Dermis blood vessel endothelial cell (primary cell): ENCODE measurements at regions not wholly inside any gene's neighbourhood (a gene's known extent, or its start where the extent isn't known, plus 50 kb on each side); places are given as distances from the start of the nearest gene placed in this dataset.
"Not testable (repeated sequence)": the region's sequence is repeated elsewhere in the genome, so short reads cannot be mapped to it uniquely, and the experiment has no call there.

Experiments
- DNase-seq: peaks from one replicate; pipeline ENCODE4 v3.0.0; 2010

GRCh38 chr6:27854421-27854820, 57.8 kb downstream of the OR2B2 start:
- DNase-seq = no peak

GRCh38 chr6:27851440-27851839, 60.8 kb downstream of the OR2B2 start:
- no peak for DNase-seq

GRCh38 chr6:27849001-27849400, 63.2 kb downstream of the OR2B2 start:
- DNase-seq = not testable (repeated sequence)

- no peak for DNase-seq
These were observed 64.5 kb downstream of the OR2B2 start for GRCh38 chr6:27847706-27848105.

- DNase-seq = no peak
These were observed 71.6 kb downstream of the OR2B2 start for GRCh38 chr6:27840572-27840971.

- peak; percentile 73 for DNase-seq
These were observed 72.3 kb downstream of the OR2B2 start for GRCh38 chr6:27839626-27840475.

GRCh38 chr6:27838945-27839625, 73.1 kb downstream of the OR2B2 start:
- DNase-seq = peak; percentile 72

GRCh38 chr6:27838058-27838944, 73.9 kb downstream of the OR2B2 start:
- peak; percentile 99 for DNase-seq

- peak; percentile 57 for DNase-seq
These were observed 74.6 kb downstream of the OR2B2 start for GRCh38 chr6:27837625-27838057.

GRCh38 chr6:27836783-27837624, 75.2 kb downstream of the OR2B2 start:
- peak; percentile 86 for DNase-seq

- DNase-seq = no peak
These were observed 75.9 kb downstream of the OR2B2 start for GRCh38 chr6:27836141-27836782.

- no peak for DNase-seq
These were observed 77.2 kb downstream of the OR2B2 start for GRCh38 chr6:27834879-27835549.

GRCh38 chr6:27834384-27834783, 77.8 kb downstream of the OR2B2 start:
- DNase-seq = no peak

GRCh38 chr6:27831434-27832081, 80.6 kb downstream of the OR2B2 start:
- DNase-seq = peak; percentile 64

GRCh38 chr6:27830600-27831433, 81.4 kb downstream of the OR2B2 start:
- DNase-seq = peak; percentile 56

GRCh38 chr6:27830212-27830599, 82.0 kb downstream of the OR2B2 start:
- DNase-seq = no peak

- DNase-seq = no peak
These were observed 82.6 kb downstream of the OR2B2 start for GRCh38 chr6:27829453-27830211.

- not testable (repeated sequence) for DNase-seq
These were observed 84.7 kb downstream of the OR2B2 start for GRCh38 chr6:27827477-27827876.

- DNase-seq = not testable (repeated sequence)
These were observed 85.6 kb downstream of the OR2B2 start for GRCh38 chr6:27826612-27826985.
